DND-41 (cell line): ENCODE measurements at regions not wholly inside any gene's neighbourhood (a gene's known extent, or its start where the extent isn't known, plus 50 kb on each side); places are given as distances from the start of the nearest gene placed in this dataset.

Experiments
- ATAC-seq: fragments of 200-7000 bp; cut with Tn5 transposase; 3 replicates; pipeline ENCODE4 v1.9.1; 2021; ENCODE audit warnings: low read depth; ENCODE audit not compliant: insufficient read depth
- DNase-seq: peaks from one replicate; pipeline ENCODE4 v3.0.0-alpha.2; 2020
- H2AFZ ChIP-seq: 2 replicates; pipeline ENCODE4 v1.6.0; 2012; ENCODE audit warnings: low read depth, low read length
- H3K27ac ChIP-seq: 2 replicates; pipeline ENCODE4 v1.5.1; 2012; ENCODE audit warnings: low read length, inconsistent platforms
- H3K27me3 ChIP-seq: fragments of 200-600 bp; sonication (generic); 2 replicates; pipeline ENCODE4 v1.6.0; 2012; ENCODE audit warnings: low read length, mild to moderate bottlenecking, inconsistent platforms; ENCODE audit not compliant: insufficient read depth, poor library complexity
- H3K36me3 ChIP-seq: 2 replicates; pipeline ENCODE4 v1.5.1; 2012; ENCODE audit warnings: low read length, inconsistent platforms; ENCODE audit not compliant: insufficient read depth
- H3K4me1 ChIP-seq: 2 replicates; pipeline ENCODE4 v1.5.1; 2012; ENCODE audit warnings: mild to moderate bottlenecking, low read length; ENCODE audit not compliant: insufficient read depth
- H3K4me2 ChIP-seq: 2 replicates; pipeline ENCODE4 v1.6.0; 2012; ENCODE audit warnings: mild to moderate bottlenecking, moderate library complexity, low read length, inconsistent platforms; ENCODE audit not compliant: insufficient read depth
- H3K4me3 ChIP-seq, 2 experiments: fragments of 200-600 bp in 1 of 2; shearing (Covaris generic) in 1 of 2; 2 replicates each; pipeline ENCODE4 v1.5.1; 2012 to 2016; ENCODE audit warnings: inconsistent platforms in 2 of 2, low read length in 2 of 2, mild to moderate bottlenecking in 2 of 2, low read depth in 1 of 2, moderate library complexity in 1 of 2
- H3K79me2 ChIP-seq: 2 replicates; pipeline ENCODE4 v1.6.0; 2012; ENCODE audit warnings: low read length, inconsistent platforms; ENCODE audit not compliant: insufficient read depth
- H3K9ac ChIP-seq: 2 replicates; pipeline ENCODE4 v1.6.0; 2012; ENCODE audit warnings: low read depth, mild to moderate bottlenecking, inconsistent platforms, low read length, moderate library complexity
- H3K9me3 ChIP-seq: 2 replicates; pipeline ENCODE4 v1.5.1; 2012; ENCODE audit warnings: low read length, moderate library complexity, mild to moderate bottlenecking, inconsistent platforms; ENCODE audit not compliant: insufficient read depth, severe bottlenecking
- H4K20me1 ChIP-seq: 2 replicates; pipeline ENCODE4 v1.6.0; 2012; ENCODE audit warnings: low read length; ENCODE audit not compliant: insufficient read depth
- CTCF ChIP-seq: IDR thresholded peaks from 2 replicates; pipeline ENCODE4 v1.5.1; 2012; ENCODE audit warnings: borderline replicate concordance, low read length, moderate library complexity, mild to moderate bottlenecking; ENCODE audit not compliant: poor library complexity, severe bottlenecking; ENCODE audit errors: extremely low read depth
- EZH2 ChIP-seq: IDR thresholded peaks from 3 replicates; pipeline ENCODE4 v1.6.1; 2012; ENCODE audit warnings: borderline replicate concordance, low read depth, mild to moderate bottlenecking, moderate library complexity, low read length, inconsistent platforms; ENCODE audit not compliant: severe bottlenecking

- H3K4me3 ChIP-seq, result no peak overlapping the region
- no peaks in the 10 kb centered on the region for H3K36me3 ChIP-seq
- peaks cover 20% of the 10 kb centered on the region for H3K9me3 ChIP-seq
- H3K27me3 ChIP-seq, result no peaks in the 10 kb centered on the region
- DNase-seq (no peak), ATAC-seq (no peak)
- no peak overlapping the region for H3K4me2 ChIP-seq
- H2AFZ ChIP-seq, result no peak overlapping the region
- H4K20me1 ChIP-seq, result no peaks in the 10 kb centered on the region
- no peak overlapping the region for H3K9ac ChIP-seq
- no peaks in the 10 kb centered on the region for H3K79me2 ChIP-seq
- no peaks in the 10 kb centered on the region for H3K4me1 ChIP-seq
- no peak overlapping the region for H3K27ac ChIP-seq
- TF ChIP-seq EZH2 (no peak), CTCF (no peak)
Observed at GRCh38 chr20:23223908-23224580, 126.5 kb upstream of the NXT1 start.

DNA sequence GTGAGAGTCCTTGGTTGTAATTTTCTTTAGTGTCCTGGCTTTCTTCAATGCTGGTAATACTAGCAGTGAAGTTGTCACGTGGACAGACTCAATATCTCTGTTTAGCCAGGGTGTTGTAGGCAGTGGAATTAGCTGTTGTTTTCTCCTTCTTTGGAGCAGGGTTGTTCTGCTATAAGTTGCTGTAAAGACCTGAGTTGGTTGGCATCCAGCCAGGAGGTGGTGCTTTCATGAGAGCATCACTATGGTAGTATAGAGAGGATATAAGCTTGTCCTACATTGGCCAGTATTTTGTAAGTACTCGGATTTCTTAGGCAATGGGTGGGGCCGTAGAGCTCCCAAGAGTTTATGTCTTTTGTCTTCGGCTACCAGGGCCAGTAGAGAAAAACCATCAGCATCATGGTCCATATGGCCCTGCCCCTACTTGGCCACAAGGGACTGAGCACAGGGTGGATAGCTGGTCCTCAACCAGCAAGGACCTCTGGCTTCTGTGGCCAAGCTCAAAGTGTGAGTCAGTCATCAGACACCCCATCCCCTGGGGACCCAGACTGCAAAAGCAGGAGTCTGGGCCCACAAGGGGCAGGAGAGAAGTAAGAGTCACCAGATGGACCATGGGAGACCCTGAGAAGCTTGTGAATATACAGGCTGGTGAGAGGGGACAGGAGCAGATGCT lies 127.9 kb upstream of the NXT1 start:
- Histone ChIP-seq H3K4me2 (no peak overlapping the region), H3K9me3 (peaks cover 20% of the 10 kb centered on the region), H3K27me3 (no peaks in the 10 kb centered on the region), H3K9ac (no peak overlapping the region), H3K27ac (no peak overlapping the region), H3K4me3 (no peak overlapping the region), H2AFZ (no peak overlapping the region), H3K4me1 (no peaks in the 10 kb centered on the region), H4K20me1 (no peaks in the 10 kb centered on the region), H3K36me3 (no peaks in the 10 kb centered on the region), H3K79me2 (no peaks in the 10 kb centered on the region)
- DNase-seq (no peak), ATAC-seq (no peak)
- TF ChIP-seq EZH2 (no peak), CTCF (no peak)

GRCh38 chr20:23217023-23217422 lies 130.9 kb upstream of the CD93 start:
- no peak overlapping the region for H3K4me2 ChIP-seq

More at GRCh38 chr20:23217023-23217422, 130.9 kb upstream of the CD93 start:
- Histone ChIP-seq H3K27ac (no peak overlapping the region), H3K4me3 (no peak overlapping the region), H2AFZ (no peak overlapping the region), H3K4me1 (peaks cover 8% of the 10 kb centered on the region), H3K27me3 (no peaks in the 10 kb centered on the region), H3K9me3 (peaks cover 4% of the 10 kb centered on the region), H3K36me3 (no peaks in the 10 kb centered on the region), H3K79me2 (no peaks in the 10 kb centered on the region), H4K20me1 (no peaks in the 10 kb centered on the region), H3K9ac (no peak overlapping the region)
- TF ChIP-seq CTCF, result no peak
- no peak for TF ChIP-seq EZH2
- ATAC-seq (no peak), DNase-seq (no peak)
